ENCODE measurements at regions not wholly inside any gene's neighbourhood (a gene's known extent, or its start where the extent isn't known, plus 50 kb on each side); places are given as distances from the start of the nearest gene placed in this dataset.

DNA sequence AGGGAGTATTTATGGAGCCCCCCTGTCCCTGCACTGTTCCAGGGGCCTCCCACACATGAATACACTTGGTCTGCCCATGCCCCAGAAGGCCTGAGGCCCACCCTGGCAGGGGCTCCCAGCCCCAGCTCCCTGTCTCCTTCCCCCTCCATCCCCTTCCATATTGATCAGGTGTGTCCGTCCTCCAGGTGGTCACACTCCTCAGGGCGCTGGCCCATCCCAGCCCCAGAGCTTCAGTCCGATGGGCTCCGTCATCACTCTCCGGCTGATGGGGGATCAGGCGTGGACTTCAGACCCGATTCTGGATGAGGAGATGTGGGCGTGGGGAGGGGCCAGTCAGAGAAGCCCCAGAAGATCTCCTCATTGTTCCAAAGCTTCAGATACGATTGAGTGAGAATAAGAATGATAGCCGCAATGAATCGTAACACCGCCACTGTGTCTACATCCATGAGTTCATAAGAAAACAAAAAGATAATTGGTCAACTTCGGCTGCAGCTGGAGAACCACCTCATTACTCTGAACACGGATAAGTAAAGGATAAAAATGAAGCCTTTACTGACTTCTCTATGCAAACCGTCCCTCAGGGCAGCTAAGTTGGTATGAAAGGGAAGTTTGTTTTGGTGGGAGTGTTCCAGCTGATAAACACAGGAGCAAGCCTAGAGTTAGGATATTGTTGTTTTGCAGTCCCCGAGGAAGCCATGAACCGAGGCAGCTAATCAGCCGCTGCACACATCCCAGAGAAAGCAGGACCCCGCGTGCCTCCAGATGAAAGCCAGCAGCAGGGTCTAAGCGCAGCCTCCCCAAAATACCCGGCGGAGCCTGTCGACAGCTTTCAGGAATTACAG lies 279.5 kb downstream of the NDUFA10 start:
- no peak for DNase-seq (ENCODE audit: extremely low read depth in 1 of 4, low spot score in 3 of 4)
- no peak overlapping the region for H3K27ac ChIP-seq (ENCODE audit: extremely low read depth, low read depth, low read length)
- POLR2A ChIA-PET, result no interaction called here
- H3K79me2 ChIP-seq (ENCODE audit: control insufficient read depth, insufficient read depth, low read length), result no peaks in the 10 kb centered on the region
- BruUV-seq (replicated peaks), result no TSS peak
- peaks cover 0 to 34% of the 10 kb centered on the region in 2 experiments; a peak in 2 of 5 replicates for H3K27me3 ChIP-seq (ENCODE audit: control insufficient read depth in 2 of 2, insufficient read depth in 2 of 2, low read length in 2 of 2)
- intact Hi-C loops (cut with micrococcal nuclease) (no loop called here), in situ Hi-C loops (cut with MboI) (no loop called here)
- no peak for ATAC-seq
- no peaks in the 10 kb centered on the region for H3K36me3 ChIP-seq (ENCODE audit: control insufficient read depth, insufficient read depth, low read length)
- no peak for TF ChIP-seq POLR3G (IDR thresholded peaks at IDR 0.05; ENCODE audit: extremely low read depth, insufficient read length, insufficient replicate concordance)
- no peak for TF ChIP-seq CBX8 (IDR thresholded peaks at IDR 0.05; ENCODE audit: borderline replicate concordance, extremely low read depth, low read depth, low read length, poor library complexity, severe bottlenecking)
- no peak for TF ChIP-seq ZFP1 (CRISPR knock-in tag; IDR thresholded peaks at IDR 0.05)
- TF ChIP-seq, protein P1, sequence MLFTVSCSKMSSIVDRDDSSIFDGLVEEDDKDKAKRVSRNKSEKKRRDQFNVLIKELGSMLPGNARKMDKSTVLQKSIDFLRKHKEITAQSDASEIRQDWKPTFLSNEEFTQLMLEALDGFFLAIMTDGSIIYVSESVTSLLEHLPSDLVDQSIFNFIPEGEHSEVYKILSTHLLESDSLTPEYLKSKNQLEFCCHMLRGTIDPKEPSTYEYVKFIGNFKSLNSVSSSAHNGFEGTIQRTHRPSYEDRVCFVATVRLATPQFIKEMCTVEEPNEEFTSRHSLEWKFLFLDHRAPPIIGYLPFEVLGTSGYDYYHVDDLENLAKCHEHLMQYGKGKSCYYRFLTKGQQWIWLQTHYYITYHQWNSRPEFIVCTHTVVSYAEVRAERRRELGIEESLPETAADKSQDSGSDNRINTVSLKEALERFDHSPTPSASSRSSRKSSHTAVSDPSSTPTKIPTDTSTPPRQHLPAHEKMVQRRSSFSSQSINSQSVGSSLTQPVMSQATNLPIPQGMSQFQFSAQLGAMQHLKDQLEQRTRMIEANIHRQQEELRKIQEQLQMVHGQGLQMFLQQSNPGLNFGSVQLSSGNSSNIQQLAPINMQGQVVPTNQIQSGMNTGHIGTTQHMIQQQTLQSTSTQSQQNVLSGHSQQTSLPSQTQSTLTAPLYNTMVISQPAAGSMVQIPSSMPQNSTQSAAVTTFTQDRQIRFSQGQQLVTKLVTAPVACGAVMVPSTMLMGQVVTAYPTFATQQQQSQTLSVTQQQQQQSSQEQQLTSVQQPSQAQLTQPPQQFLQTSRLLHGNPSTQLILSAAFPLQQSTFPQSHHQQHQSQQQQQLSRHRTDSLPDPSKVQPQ (CRISPR knock-in tag; IDR thresholded peaks at IDR 0.05; ENCODE audit: borderline replicate concordance), result no peak
- TF ChIP-seq, protein P2, sequence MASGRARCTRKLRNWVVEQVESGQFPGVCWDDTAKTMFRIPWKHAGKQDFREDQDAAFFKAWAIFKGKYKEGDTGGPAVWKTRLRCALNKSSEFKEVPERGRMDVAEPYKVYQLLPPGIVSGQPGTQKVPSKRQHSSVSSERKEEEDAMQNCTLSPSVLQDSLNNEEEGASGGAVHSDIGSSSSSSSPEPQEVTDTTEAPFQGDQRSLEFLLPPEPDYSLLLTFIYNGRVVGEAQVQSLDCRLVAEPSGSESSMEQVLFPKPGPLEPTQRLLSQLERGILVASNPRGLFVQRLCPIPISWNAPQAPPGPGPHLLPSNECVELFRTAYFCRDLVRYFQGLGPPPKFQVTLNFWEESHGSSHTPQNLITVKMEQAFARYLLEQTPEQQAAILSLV (tag; IDR thresholded peaks at IDR 0.05), result no peak
- no peak for TF ChIP-seq CREB1 (IDR thresholded peaks at IDR 0.05)
- TF ChIP-seq CREB1 (CRISPR knock-in tag; IDR thresholded peaks at IDR 0.05), result no peak
- TF ChIP-seq, protein P3, sequence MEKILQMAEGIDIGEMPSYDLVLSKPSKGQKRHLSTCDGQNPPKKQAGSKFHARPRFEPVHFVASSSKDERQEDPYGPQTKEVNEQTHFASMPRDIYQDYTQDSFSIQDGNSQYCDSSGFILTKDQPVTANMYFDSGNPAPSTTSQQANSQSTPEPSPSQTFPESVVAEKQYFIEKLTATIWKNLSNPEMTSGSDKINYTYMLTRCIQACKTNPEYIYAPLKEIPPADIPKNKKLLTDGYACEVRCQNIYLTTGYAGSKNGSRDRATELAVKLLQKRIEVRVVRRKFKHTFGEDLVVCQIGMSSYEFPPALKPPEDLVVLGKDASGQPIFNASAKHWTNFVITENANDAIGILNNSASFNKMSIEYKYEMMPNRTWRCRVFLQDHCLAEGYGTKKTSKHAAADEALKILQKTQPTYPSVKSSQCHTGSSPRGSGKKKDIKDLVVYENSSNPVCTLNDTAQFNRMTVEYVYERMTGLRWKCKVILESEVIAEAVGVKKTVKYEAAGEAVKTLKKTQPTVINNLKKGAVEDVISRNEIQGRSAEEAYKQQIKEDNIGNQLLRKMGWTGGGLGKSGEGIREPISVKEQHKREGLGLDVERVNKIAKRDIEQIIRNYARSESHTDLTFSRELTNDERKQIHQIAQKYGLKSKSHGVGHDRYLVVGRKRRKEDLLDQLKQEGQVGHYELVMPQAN (IDR thresholded peaks at IDR 0.05; ENCODE audit: borderline replicate concordance), result no peak
- no peak for TF ChIP-seq SIN3B (IDR thresholded peaks at IDR 0.05; ENCODE audit: low read depth)
- 7% methylated on average over 19 of the region's 24 CpGs for WGBS (ENCODE audit: insufficient coverage, low coverage, missing lambda C conversion rate)
- no peaks in the 10 kb centered on the region; the same call in 1 of the 2 replicates for H4K20me1 ChIP-seq (replicated peaks; ENCODE audit: control insufficient read depth, insufficient read depth, low read length)
- H3K9ac ChIP-seq (ENCODE audit: insufficient read depth in 1 of 2, low read depth in 2 of 2, low read length in 2 of 2), result no peak overlapping the region
- FAIRE-seq, result no peak
- CTCF ChIA-PET (ENCODE audit: low intra/inter-chr PET ratio), result no interaction called here
- H3K9me3 ChIP-seq (replicated peaks; ENCODE audit: control insufficient read depth, insufficient read depth, low read depth, low read length), result no peaks in the 10 kb centered on the region
- no peaks in the 10 kb centered on the region for H3K9me1 ChIP-seq (ENCODE audit: control insufficient read depth, insufficient read depth, low read length)
- 0 out of 5 replicates have a peak, but pooled peaks cover 0 to 3% of the 10 kb centered on the region in 2 experiments for H3K4me1 ChIP-seq (replicated peaks in 1 of 2; ENCODE audit: control insufficient read depth in 2 of 2, insufficient read depth in 2 of 2, low read length in 2 of 2)
- H3K4me2 ChIP-seq (ENCODE audit: insufficient read depth, low read length), result no peak overlapping the region
- H2AFZ ChIP-seq (ENCODE audit: low read depth, low read length), result no peak overlapping the region
- H3K4me3 ChIP-seq, result no peak overlapping the region
